ENCODE measurements at regions not wholly inside any gene's neighbourhood (a gene's known extent, or its start where the extent isn't known, plus 50 kb on each side); places are given as distances from the start of the nearest gene placed in this dataset.

- FAIRE-seq = no peak
- H3K79me1 ChIP-seq (ENCODE audit: low read depth, low read length) = no peaks in the 10 kb centered on the region
- no peak overlapping the region for H3K23ac ChIP-seq (ENCODE audit: insufficient read length)
Measured at GRCh38 chr2:607709-608108, 69.5 kb downstream of the TMEM18 start.

More at GRCh38 chr2:607709-608108, 69.5 kb downstream of the TMEM18 start:
- no peak overlapping the region for H3K4me2 ChIP-seq (ENCODE audit: insufficient read depth in 1 of 2, low read depth in 2 of 2, low read length in 2 of 2)
- no peak overlapping the region for H2BK20ac ChIP-seq (ENCODE audit: low read length)
- ChIA-PET POLR2A (ENCODE audit: partially characterized antibody) (no interaction called here), CTCF (ENCODE audit: partially characterized antibody) (no interaction called here)
- H3K27me3 ChIP-seq (replicated peaks in 1 of 4; ENCODE audit: control insufficient read depth in 3 of 4, extremely low read depth in 1 of 4, insufficient read depth in 3 of 4, low read length in 3 of 4) = 0 out of 7 replicates have a peak, but pooled peaks cover 0 to 2% (median 0%) of the 10 kb centered on the region in 4 experiments
- H4K5ac ChIP-seq (ENCODE audit: insufficient read length, low read depth, low read length) = no peak overlapping the region
- no peak overlapping the region for H2BK12ac ChIP-seq (ENCODE audit: low read depth, low read length)
- no peak overlapping the region for H3K27ac ChIP-seq (ENCODE audit: low read depth, low read length)
- H3K9ac ChIP-seq (replicated peaks in 1 of 4; ENCODE audit: extremely low read depth in 1 of 4, low read depth in 3 of 4, low read length in 3 of 4) = no peak overlapping the region
- no peak overlapping the region for H4K91ac ChIP-seq (replicated peaks; ENCODE audit: insufficient read length, low read length)
- H3K4me1 ChIP-seq (replicated peaks in 1 of 4; ENCODE audit: control insufficient read depth in 3 of 4, insufficient read depth in 4 of 4, low read length in 3 of 4) = no peaks in the 10 kb centered on the region; a peak in 1 of 7 replicates
- no peak overlapping the region for H2AK5ac ChIP-seq (ENCODE audit: low read depth, low read length)
- H3K4me3 ChIP-seq (ENCODE audit: extremely low read depth in 1 of 4, insufficient read depth in 2 of 4, low read depth in 3 of 4, low read length in 4 of 4) = no peak overlapping the region
- no peak overlapping the region for H3K18ac ChIP-seq (ENCODE audit: extremely low read depth, low read length)
- no peak overlapping the region for H2BK5ac ChIP-seq (ENCODE audit: low read depth, low read length)
- no peak overlapping the region for H2BK120ac ChIP-seq (replicated peaks; ENCODE audit: low read depth, low read length)
- H2AFZ ChIP-seq (ENCODE audit: low read length) = no peak overlapping the region
- no peaks in the 10 kb centered on the region for H3K79me2 ChIP-seq (ENCODE audit: control insufficient read depth in 1 of 2, insufficient read depth in 2 of 2, low read length in 2 of 2)
- H3K9me3 ChIP-seq (ENCODE audit: insufficient read depth in 2 of 2, low read depth in 1 of 2, low read length in 1 of 2) = no peaks in the 10 kb centered on the region; a peak in 1 of 4 replicates
- H4K8ac ChIP-seq (ENCODE audit: extremely low read depth, insufficient read depth, low read length) = no peak overlapping the region
- peaks cover 0 to 7% of the 10 kb centered on the region in 2 experiments for H4K20me1 ChIP-seq (replicated peaks in 1 of 2; ENCODE audit: control insufficient read depth in 1 of 2, insufficient read depth in 2 of 2, low read length in 2 of 2)
- no peak overlapping the region for H2BK15ac ChIP-seq (ENCODE audit: low read length)
- H3K23me2 ChIP-seq (ENCODE audit: low read depth, low read length) = peaks cover 10% of the 10 kb centered on the region; the same call in 1 of the 2 replicates
- H3K14ac ChIP-seq (ENCODE audit: insufficient read length) = no peak overlapping the region
- no peak for TF ChIP-seq JUN (IDR thresholded peaks at IDR 0.05; ENCODE audit: low read depth, low read length)
- no peak for TF ChIP-seq JUND (IDR thresholded peaks at IDR 0.05; ENCODE audit: low read length)
- no peak for TF ChIP-seq CTBP2 (IDR thresholded peaks at IDR 0.05; ENCODE audit: borderline replicate concordance, insufficient read depth, insufficient read length, low read length)
- no peak for TF ChIP-seq EGR1 (IDR thresholded peaks at IDR 0.05; ENCODE audit: borderline replicate concordance, low read depth, low read length)
- no peak for TF ChIP-seq POLR2A (IDR thresholded peaks at IDR 0.05; ENCODE audit: control extremely low read depth in 1 of 2, low read depth in 2 of 2, low read length in 2 of 2)
- TF ChIP-seq BACH1 (IDR thresholded peaks at IDR 0.05; ENCODE audit: low read length) = no peak
- no peak for TF ChIP-seq EZH2 (IDR thresholded peaks at IDR 0.05; ENCODE audit: low read depth, low read length, severe bottlenecking)
- TF ChIP-seq SRF (IDR thresholded peaks at IDR 0.05; ENCODE audit: low read depth, low read length) = no peak
- no peak for TF ChIP-seq SAP30 (IDR thresholded peaks at IDR 0.05; ENCODE audit: insufficient read depth, insufficient replicate concordance, low read length)
- TF ChIP-seq CBX5 (IDR thresholded peaks at IDR 0.05; ENCODE audit: low read depth, low read length) = no peak
- no peak for TF ChIP-seq SUZ12 (IDR thresholded peaks at IDR 0.05; ENCODE audit: low read length)
- TF ChIP-seq RFX5 (IDR thresholded peaks at IDR 0.05; ENCODE audit: borderline replicate concordance, low read depth, low read length) = no peak
- TF ChIP-seq TBP (IDR thresholded peaks at IDR 0.05; ENCODE audit: low read depth, low read length) = no peak
- TF ChIP-seq SP1 (IDR thresholded peaks at IDR 0.05; ENCODE audit: low read depth, low read length) = no peak
- no peak for TF ChIP-seq TEAD4 (IDR thresholded peaks at IDR 0.05; ENCODE audit: low read depth, low read length)
- no peak for TF ChIP-seq TCF12 (IDR thresholded peaks at IDR 0.05; ENCODE audit: low read depth, low read length)
- no peak for TF ChIP-seq POLR2AphosphoS5 (IDR thresholded peaks at IDR 0.05; ENCODE audit: low read depth, low read length)
- no peak for DNase-seq (ENCODE audit: low read depth in 1 of 2, low spot score in 2 of 2)
- H3K4ac ChIP-seq (replicated peaks; ENCODE audit: insufficient read length, low read depth, low read length) = no peak overlapping the region
- WGBS, 2 experiments (ENCODE audit: extremely low coverage in 1 of 2, insufficient coverage in 1 of 2, insufficient read length in 1 of 2, insufficient replicate concordance in 2 of 2, low coverage in 1 of 2, low lambda C conversion rate in 2 of 2, missing lambda C conversion rate in 1 of 2) = 81% methylated on average over 4 of the region's 4 CpGs; no CpG with 5 or more reads in 1 of the 2 experiments
- H3K36me3 ChIP-seq (ENCODE audit: control insufficient read depth in 2 of 4, insufficient read depth in 4 of 4, low read length in 3 of 4) = no peaks in the 10 kb centered on the region; a peak in 1 of 8 replicates
- no peak overlapping the region for H3K56ac ChIP-seq (replicated peaks; ENCODE audit: insufficient read length, low read depth, low read length)
